ENCODE measurements at regions not wholly inside any gene's neighbourhood (a gene's known extent, or its start where the extent isn't known, plus 50 kb on each side); places are given as distances from the start of the nearest gene placed in this dataset.
"Not testable (repeated sequence)": the region's sequence is repeated elsewhere in the genome, so short reads cannot be mapped to it uniquely, and the experiment has no call there.

GRCh38 chr9:33734941-33735835, 60.2 kb upstream of the PRSS3 start:
- intact Hi-C loops (cut with micrococcal nuclease; ENCODE audit: unreplicated experiment); H3K4me3 ChIP-seq (ENCODE audit: low read depth in 2 of 2, low read length in 2 of 2); H3K27ac ChIP-seq (ENCODE audit: low read length); H3K4me1 ChIP-seq (ENCODE audit: control insufficient read depth, insufficient read depth, low read length); in situ Hi-C loops (cut with HindIII; ENCODE audit: low pct_unique_long_range_greater_than_20kb, low sequenced_read_pairs); H3K36me3 ChIP-seq (ENCODE audit: control insufficient read depth, insufficient read depth, low read length); DNase-seq (ENCODE audit: low read depth, low spot score); H3K9me3 ChIP-seq (ENCODE audit: control insufficient read depth, insufficient read depth, low read depth, low read length); ATAC-seq; BruUV-seq (replicated peaks); H3K27me3 ChIP-seq (ENCODE audit: control insufficient read depth, insufficient read depth, low read length); POLR2A ChIA-PET: not testable (repeated sequence)
- CTCF ChIA-PET = interaction anchor here (1.1 kb wide), 1 partner anchor 111 kb away, joined by 3 read pairs; no protein-coding TSS in a partner anchor

- intact Hi-C loops (cut with micrococcal nuclease; ENCODE audit: unreplicated experiment) = loop anchor here (1.0 kb wide), 1 partner anchor 40 kb away; no protein-coding TSS in a partner anchor
- DNase-seq (ENCODE audit: low read depth, low spot score) = peak; percentile 32
- POLR2A ChIA-PET = interaction anchor here (0.6 to 0.7 kb wide), 2 partner anchors 109 to 302 kb away, joined by 5 to 21 read pairs; no protein-coding TSS in a partner anchor
Observed at GRCh38 chr9:33737811-33738606, 57.4 kb upstream of the PRSS3 start.

More at GRCh38 chr9:33737811-33738606, 57.4 kb upstream of the PRSS3 start:
- no peaks in the 10 kb centered on the region for H3K36me3 ChIP-seq (ENCODE audit: control insufficient read depth, insufficient read depth, low read length)
- no peaks in the 10 kb centered on the region for H3K27me3 ChIP-seq (ENCODE audit: control insufficient read depth, insufficient read depth, low read length)
- TF ChIP-seq POLR2AphosphoS5 (IDR thresholded peaks at IDR 0.05; ENCODE audit: low read depth, low read length) (no peak), TCF7L2 (IDR thresholded peaks at IDR 0.05; ENCODE audit: low read depth, low read length) (no peak), REST (IDR thresholded peaks at IDR 0.05; ENCODE audit: insufficient read depth in 1 of 2, low read depth in 2 of 2, low read length in 1 of 2) (no peak), CTCF (IDR thresholded peaks at IDR 0.05) (peak; percentile 86), SIN3A (IDR thresholded peaks at IDR 0.05; ENCODE audit: borderline replicate concordance, insufficient read depth, low read depth, low read length) (no peak)
- CTCF ChIA-PET = interaction anchor here (0.6 to 1.3 kb wide), 17 partner anchors 14 to 335 kb away, joined by 3 to 35 read pairs (median 7); no protein-coding TSS in a partner anchor
- peak; percentile 94 for ATAC-seq
- in situ Hi-C loops (cut with HindIII; ENCODE audit: low pct_unique_long_range_greater_than_20kb, low sequenced_read_pairs) = no loop called here
- no peaks in the 10 kb centered on the region; the same call in 1 of the 2 replicates for H3K9me3 ChIP-seq (ENCODE audit: control insufficient read depth, insufficient read depth, low read depth, low read length)
- no peaks in the 10 kb centered on the region for H3K4me1 ChIP-seq (ENCODE audit: control insufficient read depth, insufficient read depth, low read length)
- BruUV-seq (replicated peaks) = no TSS peak
- H3K27ac ChIP-seq (ENCODE audit: low read length) = no peak overlapping the region
- no peak overlapping the region for H3K4me3 ChIP-seq (ENCODE audit: low read depth in 2 of 2, low read length in 2 of 2)

Measured in Panc1 (cell line).